Kidney epithelial cell (primary cell): ENCODE measurements at regions not wholly inside any gene's neighbourhood (a gene's known extent, or its start where the extent isn't known, plus 50 kb on each side); places are given as distances from the start of the nearest gene placed in this dataset.

Experiments used
- DNase-seq: peaks from one replicate; pipeline ENCODE4 v3.0.0-alpha.2; 2010; ENCODE audit warnings: low read depth
- H3K27me3 ChIP-seq: 2 replicates; pipeline ENCODE4 v1.6.0; 2011; ENCODE audit warnings: low read length; ENCODE audit not compliant: control insufficient read depth, insufficient read depth
- H3K36me3 ChIP-seq: 2 replicates; pipeline ENCODE4 v1.5.1; 2011; ENCODE audit warnings: low read length; ENCODE audit not compliant: control insufficient read depth, insufficient read depth
- H3K4me3 ChIP-seq: 2 replicates; pipeline ENCODE4 v1.5.1; 2011; ENCODE audit warnings: low read depth, mild to moderate bottlenecking, control low read depth, low read length
- CTCF ChIP-seq: IDR thresholded peaks from 2 replicates; pipeline ENCODE4 v1.5.1; 2011; ENCODE audit warnings: mild to moderate bottlenecking, moderate library complexity, low read length, control low read depth, inconsistent platforms; ENCODE audit not compliant: insufficient read depth, poor library complexity, severe bottlenecking

- H3K4me3 ChIP-seq = no peak overlapping the region
- H3K27me3 ChIP-seq = no peaks in the 10 kb centered on the region
- TF ChIP-seq CTCF = no peak
Observed at GRCh38 chr1:36645867-36646266, 163.2 kb upstream of the CSF3R start.

GRCh38 chr1:36644556-36644955 is 161.8 kb upstream of the CSF3R start:
- TF ChIP-seq CTCF = no peak
- no peaks in the 10 kb centered on the region for H3K27me3 ChIP-seq
- no peak for DNase-seq
- H3K36me3 ChIP-seq = no peaks in the 10 kb centered on the region
- H3K4me3 ChIP-seq = no peak overlapping the region

More at GRCh38 chr1:36645867-36646266, 163.2 kb upstream of the CSF3R start:
- DNase-seq = no peak
- no peaks in the 10 kb centered on the region for H3K36me3 ChIP-seq

GRCh38 chr1:36643371-36644270 is 160.9 kb upstream of the CSF3R start:
- H3K36me3 ChIP-seq = no peaks in the 10 kb centered on the region
- TF ChIP-seq CTCF = no peak
- no peak for DNase-seq
- H3K4me3 ChIP-seq = no peak overlapping the region
- H3K27me3 ChIP-seq = no peaks in the 10 kb centered on the region

GRCh38 chr1:36642802-36643201 is 160.1 kb upstream of the CSF3R start:
- Histone ChIP-seq H3K36me3 (no peaks in the 10 kb centered on the region), H3K4me3 (no peak overlapping the region), H3K27me3 (no peaks in the 10 kb centered on the region)
- no peak for TF ChIP-seq CTCF
- no peak for DNase-seq

GRCh38 chr1:36641776-36642175 is 159.1 kb upstream of the CSF3R start:
- DNase-seq = no peak
- Histone ChIP-seq H3K36me3 (no peaks in the 10 kb centered on the region), H3K27me3 (no peaks in the 10 kb centered on the region), H3K4me3 (no peak overlapping the region)
- no peak for TF ChIP-seq CTCF

GRCh38 chr1:36639461-36639860 is 156.7 kb upstream of the CSF3R start:
- no peak overlapping the region for H3K4me3 ChIP-seq
- H3K27me3 ChIP-seq = peaks cover 2% of the 10 kb centered on the region
- DNase-seq = no peak
- H3K36me3 ChIP-seq = no peaks in the 10 kb centered on the region
- TF ChIP-seq CTCF = no peak
